ENCODE measurements at regions not wholly inside any gene's neighbourhood (a gene's known extent, or its start where the extent isn't known, plus 50 kb on each side); places are given as distances from the start of the nearest gene placed in this dataset.

GRCh38 chr1:172903581-172904220 lies 147.0 kb downstream of the TNFSF18 start:
- Histone ChIP-seq H3K9me3 (no peaks in the 10 kb centered on the region), H3K36me3 (no peaks in the 10 kb centered on the region), H3K27ac (no peak overlapping the region), H3K4me3 (no peak overlapping the region), H3K27me3 (no peaks in the 10 kb centered on the region), H3K4me1 (peaks cover 0 to 12% (median 0%) of the 10 kb centered on the region in 3 donors)
- DNase-seq, result no peak
- intact Hi-C loops (cut with DNase I), result no loop called here
- TF ChIP-seq CTCF (IDR thresholded peaks at IDR 0.05) (no peak), POLR2A (IDR thresholded peaks at IDR 0.05) (no peak)
- 75 to 86% methylated on average over 1 of the region's 1 CpG for WGBS, 2 donors

DNA sequence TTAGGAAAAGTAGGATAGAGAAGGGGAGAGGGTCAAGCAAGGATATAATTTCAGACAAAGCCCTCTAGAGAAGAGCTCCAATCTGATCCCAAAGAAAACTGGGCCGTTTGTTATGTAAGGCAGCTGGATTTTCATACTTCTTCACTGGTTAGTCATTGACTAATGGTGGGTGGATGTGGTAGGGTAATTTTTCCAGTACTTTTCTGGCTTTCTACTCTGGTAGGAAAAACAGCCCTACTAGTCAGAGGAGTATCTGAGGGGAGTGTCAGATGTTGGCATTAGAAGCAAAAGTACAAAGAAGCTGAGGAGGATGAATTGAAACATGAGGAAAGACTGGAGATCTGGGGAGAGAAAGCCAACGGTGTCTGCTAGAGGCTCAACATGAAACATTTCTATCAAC lies 145.3 kb downstream of the TNFSF18 start:
- no peak overlapping the region for H3K27ac ChIP-seq
- H3K36me3 ChIP-seq, result no peaks in the 10 kb centered on the region
- 73 to 74% methylated on average over 2 of the region's 2 CpGs for WGBS, 2 donors
- intact Hi-C loops (cut with DNase I), result no loop called here
- no peaks in the 10 kb centered on the region for H3K9me3 ChIP-seq
- TF ChIP-seq CTCF (IDR thresholded peaks at IDR 0.05) (no peak), POLR2A (IDR thresholded peaks at IDR 0.05) (no peak)
- H3K4me3 ChIP-seq, result no peak overlapping the region
- peaks cover 0 to 12% (median 0%) of the 10 kb centered on the region in 3 donors for H3K4me1 ChIP-seq
- H3K27me3 ChIP-seq, result no peaks in the 10 kb centered on the region
- no peak for DNase-seq

- 34 to 36% methylated on average over 4 of the region's 4 CpGs for WGBS, 2 donors
- peak in 1 of 4 donors; percentile 11 for TF ChIP-seq POLR2A (IDR thresholded peaks at IDR 0.05)
- no peak for TF ChIP-seq CTCF (IDR thresholded peaks at IDR 0.05)
- no peak overlapping the region for H3K4me3 ChIP-seq
- H3K27me3 ChIP-seq, result no peaks in the 10 kb centered on the region
- H3K27ac ChIP-seq, result peak overlapping the region in 1 of 4 donors; percentile 40
- H3K4me1 ChIP-seq, result peaks cover 0 to 12% (median 0%) of the 10 kb centered on the region in 3 donors
- H3K9me3 ChIP-seq, result peaks cover 0 to 1% (median 0%) of the 10 kb centered on the region in 3 donors
- no peak for DNase-seq
- no peaks in the 10 kb centered on the region for H3K36me3 ChIP-seq
- intact Hi-C loops (cut with DNase I), result no loop called here
Measured at GRCh38 chr1:172906778-172907592, 143.8 kb downstream of the TNFSF18 start.

DNA sequence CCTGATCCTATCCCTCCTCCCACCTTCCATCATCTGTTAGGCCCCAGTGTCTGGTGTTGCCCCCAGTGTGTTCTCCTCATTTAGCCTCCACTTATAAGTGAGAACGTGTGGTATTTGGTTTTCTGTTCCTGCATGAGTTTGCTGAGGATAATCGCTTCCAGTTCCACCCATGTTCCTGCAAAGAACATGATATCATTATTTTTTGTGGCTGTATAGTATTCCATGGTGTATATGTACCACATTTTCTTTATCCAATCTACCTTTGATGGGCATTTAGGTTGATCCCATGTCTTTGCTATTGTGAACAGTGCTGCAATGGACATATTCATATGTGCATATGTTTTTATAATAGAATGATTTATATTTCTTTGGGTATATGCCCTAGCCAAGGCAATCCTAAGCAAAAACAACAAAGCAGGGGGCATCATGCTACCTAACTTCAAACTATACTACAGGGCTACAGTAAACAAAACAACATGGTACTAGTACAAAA lies 142.9 kb downstream of the TNFSF18 start:
- H3K4me3 ChIP-seq, result no peak overlapping the region
- DNase-seq, result no peak
- intact Hi-C loops (cut with DNase I), result no loop called here
- H3K9me3 ChIP-seq, result peaks cover 0 to 10% (median 4%) of the 10 kb centered on the region in 3 donors
- WGBS, 2 donors, result 93 to 100% methylated on average over 2 of the region's 2 CpGs
- H3K36me3 ChIP-seq, result no peaks in the 10 kb centered on the region
- no peak overlapping the region for H3K27ac ChIP-seq
- TF ChIP-seq CTCF (IDR thresholded peaks at IDR 0.05), result no peak
- no peak for TF ChIP-seq POLR2A (IDR thresholded peaks at IDR 0.05)
- no peaks in the 10 kb centered on the region for H3K27me3 ChIP-seq
- peaks cover 0 to 12% (median 0%) of the 10 kb centered on the region in 3 donors for H3K4me1 ChIP-seq
